ENCODE measurements at regions not wholly inside any gene's neighbourhood (a gene's known extent, or its start where the extent isn't known, plus 50 kb on each side); places are given as distances from the start of the nearest gene placed in this dataset.
"Not testable (repeated sequence)": the region's sequence is repeated elsewhere in the genome, so short reads cannot be mapped to it uniquely, and the experiment has no call there.

GRCh38 chr7:113775804-113776203 is 143.0 kb downstream of the PPP1R3A start:
- no peak for DNase-seq

GRCh38 chr7:113775401-113775800 is 143.4 kb downstream of the PPP1R3A start:
- DNase-seq = no peak

GRCh38 chr7:113774182-113774807 is 144.5 kb downstream of the PPP1R3A start:
- DNase-seq = peak; percentile 30

- no peak for DNase-seq
These were observed 148.6 kb downstream of the PPP1R3A start for GRCh38 chr7:113770146-113770738.

- DNase-seq = no peak
These were observed 150.4 kb downstream of the PPP1R3A start for GRCh38 chr7:113768387-113768786.

GRCh38 chr7:113764401-113765035 is 154.3 kb downstream of the PPP1R3A start:
- DNase-seq = no peak

GRCh38 chr7:113763226-113763625 is 155.6 kb downstream of the PPP1R3A start:
- DNase-seq = no peak

- no peak for DNase-seq
These were observed 162.6 kb downstream of the PPP1R3A start for GRCh38 chr7:113756250-113756649.

GRCh38 chr7:113752689-113753088 is 166.1 kb downstream of the PPP1R3A start:
- no peak for DNase-seq

GRCh38 chr7:113752289-113752688 is 166.5 kb downstream of the PPP1R3A start:
- DNase-seq = no peak

- no peak for DNase-seq
These were observed 167.3 kb downstream of the PPP1R3A start for GRCh38 chr7:113751547-113751946.

- not testable (repeated sequence) for DNase-seq
These were observed 170.4 kb downstream of the PPP1R3A start for GRCh38 chr7:113748385-113748784.

GRCh38 chr7:113742946-113743431 is 175.8 kb downstream of the PPP1R3A start:
- DNase-seq = not testable (repeated sequence)

- DNase-seq = no peak
These were observed 176.4 kb downstream of the PPP1R3A start for GRCh38 chr7:113742377-113742776.

GRCh38 chr7:113731571-113731970 is 187.2 kb downstream of the PPP1R3A start:
- DNase-seq = no peak

GRCh38 chr7:113730309-113730955 is 188.4 kb downstream of the PPP1R3A start:
- no peak for DNase-seq

- DNase-seq = no peak
These were observed 191.3 kb downstream of the PPP1R3A start for GRCh38 chr7:113727486-113727885.

- no peak for DNase-seq
These were observed 196.8 kb downstream of the PPP1R3A start for GRCh38 chr7:113722006-113722405.

GRCh38 chr7:113717739-113718138 is 201.1 kb downstream of the PPP1R3A start:
- no peak for DNase-seq

- peak; percentile 58 for DNase-seq
These were observed 202.6 kb downstream of the PPP1R3A start for GRCh38 chr7:113715981-113716856.

- no peak for DNase-seq
These were observed 203.5 kb downstream of the PPP1R3A start for GRCh38 chr7:113715262-113715661.

GRCh38 chr7:113710310-113711096 is 208.3 kb downstream of the PPP1R3A start:
- no peak for DNase-seq
